Vagina (tissue), 2 donors: ENCODE measurements at regions not wholly inside any gene's neighbourhood (a gene's known extent, or its start where the extent isn't known, plus 50 kb on each side); places are given as distances from the start of the nearest gene placed in this dataset.

ENCODE experiments used
- POLR2AphosphoS5 ChIP-seq, 2 donors: sonication (generic); formaldehyde crosslinking; IDR thresholded peaks; one replicate each; pipeline ENCODE4 v1.9.0; 2017; ENCODE audit warnings: antibody characterized with exemption in 2 of 2, mild to moderate bottlenecking in 2 of 2, low read depth in 1 of 2; ENCODE audit not compliant: insufficient read depth in 1 of 2
- TF ChIP-seq, protein P1 (sequence below), 3 experiments: fragments of 450-650 bp in 2 of 3; fragments of 200-600 bp in 1 of 3; sonication (generic) in 1 of 3; IDR thresholded peaks; one replicate each; pipeline ENCODE4 v1.5.1; 2017 to 2019; ENCODE audit warnings: antibody characterized with exemption in 3 of 3, mild to moderate bottlenecking in 2 of 3, moderate library complexity in 2 of 3

- no peak for TF ChIP-seq POLR2AphosphoS5 (IDR thresholded peaks at IDR 0.05; ENCODE audit: insufficient read depth in 1 of 2, low read depth in 1 of 2)
- TF ChIP-seq, protein P1, sequence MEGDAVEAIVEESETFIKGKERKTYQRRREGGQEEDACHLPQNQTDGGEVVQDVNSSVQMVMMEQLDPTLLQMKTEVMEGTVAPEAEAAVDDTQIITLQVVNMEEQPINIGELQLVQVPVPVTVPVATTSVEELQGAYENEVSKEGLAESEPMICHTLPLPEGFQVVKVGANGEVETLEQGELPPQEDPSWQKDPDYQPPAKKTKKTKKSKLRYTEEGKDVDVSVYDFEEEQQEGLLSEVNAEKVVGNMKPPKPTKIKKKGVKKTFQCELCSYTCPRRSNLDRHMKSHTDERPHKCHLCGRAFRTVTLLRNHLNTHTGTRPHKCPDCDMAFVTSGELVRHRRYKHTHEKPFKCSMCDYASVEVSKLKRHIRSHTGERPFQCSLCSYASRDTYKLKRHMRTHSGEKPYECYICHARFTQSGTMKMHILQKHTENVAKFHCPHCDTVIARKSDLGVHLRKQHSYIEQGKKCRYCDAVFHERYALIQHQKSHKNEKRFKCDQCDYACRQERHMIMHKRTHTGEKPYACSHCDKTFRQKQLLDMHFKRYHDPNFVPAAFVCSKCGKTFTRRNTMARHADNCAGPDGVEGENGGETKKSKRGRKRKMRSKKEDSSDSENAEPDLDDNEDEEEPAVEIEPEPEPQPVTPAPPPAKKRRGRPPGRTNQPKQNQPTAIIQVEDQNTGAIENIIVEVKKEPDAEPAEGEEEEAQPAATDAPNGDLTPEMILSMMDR (IDR thresholded peaks at IDR 0.05), result no peak
Observed at GRCh38 chr5:121109817-121110216, 645.7 kb downstream of the PRR16 start.
